HG02884 (cell line): ENCODE measurements at regions not wholly inside any gene's neighbourhood (a gene's known extent, or its start where the extent isn't known, plus 50 kb on each side); places are given as distances from the start of the nearest gene placed in this dataset.

ENCODE experiments used
- ATAC-seq: cut with Tn5 transposase; IDR thresholded peaks from one replicate; pipeline ENCODE4 v1.9.1; 2021; ENCODE audit warnings: mild to moderate bottlenecking, moderate library complexity; ENCODE audit not compliant: unreplicated experiment

GRCh38 chr2:19785867-19786266 lies 115.9 kb downstream of the TTC32 start:
- no peak for ATAC-seq

GRCh38 chr2:19785447-19785846 lies 116.3 kb downstream of the TTC32 start:
- no peak for ATAC-seq

GRCh38 chr2:19784456-19784855 lies 117.3 kb downstream of the TTC32 start:
- no peak for ATAC-seq

- no peak for ATAC-seq
Measured at GRCh38 chr2:19783935-19784334, 117.8 kb downstream of the TTC32 start.

- no peak for ATAC-seq
Measured at GRCh38 chr2:19776941-19777514, 124.8 kb downstream of the TTC32 start.

GRCh38 chr2:19775838-19776237 lies 125.9 kb downstream of the TTC32 start:
- no peak for ATAC-seq

- no peak for ATAC-seq
Measured at GRCh38 chr2:19775315-19775714, 126.5 kb downstream of the TTC32 start.

GRCh38 chr2:19774805-19775176 lies 127.0 kb downstream of the TTC32 start:
- no peak for ATAC-seq

GRCh38 chr2:19772981-19773380 lies 128.8 kb downstream of the TTC32 start:
- no peak for ATAC-seq

GRCh38 chr2:19769513-19769912 lies 132.3 kb downstream of the TTC32 start:
- no peak for ATAC-seq

GRCh38 chr2:19767899-19768298 lies 133.9 kb downstream of the TTC32 start:
- ATAC-seq, result no peak

- ATAC-seq, result no peak
Measured at GRCh38 chr2:19764998-19765397, 136.8 kb downstream of the TTC32 start.

- no peak for ATAC-seq
Measured at GRCh38 chr2:19763731-19764130, 138.1 kb downstream of the TTC32 start.

- no peak for ATAC-seq
Measured at GRCh38 chr2:19762959-19763605, 138.7 kb downstream of the TTC32 start.

- no peak for ATAC-seq
Measured at GRCh38 chr2:19762142-19762541, 139.6 kb downstream of the TTC32 start.

GRCh38 chr2:19759880-19760279 lies 141.9 kb downstream of the TTC32 start:
- ATAC-seq, result no peak

- no peak for ATAC-seq
Measured at GRCh38 chr2:19758658-19759057, 143.1 kb downstream of the TTC32 start.

- ATAC-seq, result no peak
Measured at GRCh38 chr2:19757586-19757985, 144.2 kb downstream of the TTC32 start.

- ATAC-seq, result no peak
Measured at GRCh38 chr2:19754907-19755306, 146.9 kb downstream of the TTC32 start.

GRCh38 chr2:19753818-19754217 lies 148.0 kb downstream of the TTC32 start:
- ATAC-seq, result no peak

GRCh38 chr2:19753314-19753713 lies 148.5 kb downstream of the TTC32 start:
- no peak for ATAC-seq

- no peak for ATAC-seq
Measured at GRCh38 chr2:19752500-19752899, 149.3 kb downstream of the TTC32 start.

GRCh38 chr2:19751631-19752030 lies 150.2 kb downstream of the TTC32 start:
- no peak for ATAC-seq
